ENCODE measurements at regions not wholly inside any gene's neighbourhood (a gene's known extent, or its start where the extent isn't known, plus 50 kb on each side); places are given as distances from the start of the nearest gene placed in this dataset.

DNA sequence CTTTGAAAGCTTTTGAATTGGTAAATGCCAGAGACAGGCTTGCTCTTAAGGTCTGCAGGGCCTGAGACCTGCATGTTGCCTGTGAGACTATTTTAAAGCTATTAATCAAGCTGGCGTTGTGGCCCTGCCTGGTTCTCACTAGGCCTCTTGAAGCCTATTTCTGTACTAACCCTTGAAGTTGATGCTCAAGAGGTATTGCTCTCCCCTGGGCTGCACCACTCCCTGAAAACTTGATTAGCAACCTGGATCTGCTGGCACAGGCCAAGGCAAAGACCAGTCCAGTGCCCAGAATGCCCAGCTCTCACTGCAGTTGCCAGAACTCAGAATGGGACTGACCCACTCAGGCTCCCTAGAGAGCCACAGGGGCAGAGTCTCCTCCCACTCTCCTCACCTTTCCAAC is 220.0 kb upstream of the MEOX2 start:
- no peak overlapping the region for H4K91ac ChIP-seq (ENCODE audit: insufficient read depth, low read depth, low read length)
- no peak overlapping the region for H4K5ac ChIP-seq (ENCODE audit: low read depth, low read length)
- no peaks in the 10 kb centered on the region for H3K27me3 ChIP-seq (ENCODE audit: control insufficient read depth, insufficient read depth, low read length)
- no peaks in the 10 kb centered on the region for H3K9me3 ChIP-seq (ENCODE audit: control insufficient read depth, insufficient read depth, low read length)
- H2BK20ac ChIP-seq (ENCODE audit: low read depth, low read length), result no peak overlapping the region
- no peak overlapping the region for H3K56ac ChIP-seq (ENCODE audit: extremely low read depth, insufficient read depth, low read length)
- no TSS peak for BruUV-seq (replicated peaks)
- no peak overlapping the region for H3K23ac ChIP-seq (ENCODE audit: low read depth, low read length)
- TF ChIP-seq, protein P1, sequence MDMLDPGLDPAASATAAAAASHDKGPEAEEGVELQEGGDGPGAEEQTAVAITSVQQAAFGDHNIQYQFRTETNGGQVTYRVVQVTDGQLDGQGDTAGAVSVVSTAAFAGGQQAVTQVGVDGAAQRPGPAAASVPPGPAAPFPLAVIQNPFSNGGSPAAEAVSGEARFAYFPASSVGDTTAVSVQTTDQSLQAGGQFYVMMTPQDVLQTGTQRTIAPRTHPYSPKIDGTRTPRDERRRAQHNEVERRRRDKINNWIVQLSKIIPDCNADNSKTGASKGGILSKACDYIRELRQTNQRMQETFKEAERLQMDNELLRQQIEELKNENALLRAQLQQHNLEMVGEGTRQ (IDR thresholded peaks at IDR 0.05; ENCODE audit: low read depth, low read length), result no peak
- no peak for TF ChIP-seq CHD1 (IDR thresholded peaks at IDR 0.05; ENCODE audit: low read depth, low read length)
- TF ChIP-seq, protein P2, sequence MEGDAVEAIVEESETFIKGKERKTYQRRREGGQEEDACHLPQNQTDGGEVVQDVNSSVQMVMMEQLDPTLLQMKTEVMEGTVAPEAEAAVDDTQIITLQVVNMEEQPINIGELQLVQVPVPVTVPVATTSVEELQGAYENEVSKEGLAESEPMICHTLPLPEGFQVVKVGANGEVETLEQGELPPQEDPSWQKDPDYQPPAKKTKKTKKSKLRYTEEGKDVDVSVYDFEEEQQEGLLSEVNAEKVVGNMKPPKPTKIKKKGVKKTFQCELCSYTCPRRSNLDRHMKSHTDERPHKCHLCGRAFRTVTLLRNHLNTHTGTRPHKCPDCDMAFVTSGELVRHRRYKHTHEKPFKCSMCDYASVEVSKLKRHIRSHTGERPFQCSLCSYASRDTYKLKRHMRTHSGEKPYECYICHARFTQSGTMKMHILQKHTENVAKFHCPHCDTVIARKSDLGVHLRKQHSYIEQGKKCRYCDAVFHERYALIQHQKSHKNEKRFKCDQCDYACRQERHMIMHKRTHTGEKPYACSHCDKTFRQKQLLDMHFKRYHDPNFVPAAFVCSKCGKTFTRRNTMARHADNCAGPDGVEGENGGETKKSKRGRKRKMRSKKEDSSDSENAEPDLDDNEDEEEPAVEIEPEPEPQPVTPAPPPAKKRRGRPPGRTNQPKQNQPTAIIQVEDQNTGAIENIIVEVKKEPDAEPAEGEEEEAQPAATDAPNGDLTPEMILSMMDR (conservative IDR thresholded peaks at IDR 0.05; ENCODE audit: low read depth, low read length), result no peak
- no peak for TF ChIP-seq MXI1 (IDR thresholded peaks at IDR 0.05; ENCODE audit: borderline replicate concordance, low read depth, low read length)
- no peak for TF ChIP-seq FOS (IDR thresholded peaks at IDR 0.05; ENCODE audit: low read depth, low read length)
- no peak for TF ChIP-seq SMC3 (IDR thresholded peaks at IDR 0.05; ENCODE audit: low read depth, low read length)
- TF ChIP-seq RCOR1 (IDR thresholded peaks at IDR 0.05; ENCODE audit: insufficient replicate concordance, low read length), result no peak
- TF ChIP-seq, protein P3, sequence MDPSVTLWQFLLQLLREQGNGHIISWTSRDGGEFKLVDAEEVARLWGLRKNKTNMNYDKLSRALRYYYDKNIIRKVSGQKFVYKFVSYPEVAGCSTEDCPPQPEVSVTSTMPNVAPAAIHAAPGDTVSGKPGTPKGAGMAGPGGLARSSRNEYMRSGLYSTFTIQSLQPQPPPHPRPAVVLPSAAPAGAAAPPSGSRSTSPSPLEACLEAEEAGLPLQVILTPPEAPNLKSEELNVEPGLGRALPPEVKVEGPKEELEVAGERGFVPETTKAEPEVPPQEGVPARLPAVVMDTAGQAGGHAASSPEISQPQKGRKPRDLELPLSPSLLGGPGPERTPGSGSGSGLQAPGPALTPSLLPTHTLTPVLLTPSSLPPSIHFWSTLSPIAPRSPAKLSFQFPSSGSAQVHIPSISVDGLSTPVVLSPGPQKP (IDR thresholded peaks at IDR 0.05; ENCODE audit: borderline replicate concordance, low read depth, low read length), result no peak
- TF ChIP-seq CEBPB (IDR thresholded peaks at IDR 0.05; ENCODE audit: low read depth, low read length), result no peak
- H2BK5ac ChIP-seq (ENCODE audit: low read depth, low read length, poor library complexity, severe bottlenecking), result no peak overlapping the region
- CTCF ChIA-PET, result no interaction called here
- no peaks in the 10 kb centered on the region for H3K4me1 ChIP-seq (ENCODE audit: control insufficient read depth, insufficient read depth, low read length)
- no peaks in the 10 kb centered on the region for H4K20me1 ChIP-seq (ENCODE audit: insufficient read depth, low read length)
- ATAC-seq (ENCODE audit: low read depth), result no peak
- H3K36me3 ChIP-seq (ENCODE audit: control insufficient read depth, insufficient read depth, low read length), result no peaks in the 10 kb centered on the region
- H3K14ac ChIP-seq (replicated peaks; ENCODE audit: low read depth, low read length), result no peak overlapping the region
- H2BK15ac ChIP-seq (ENCODE audit: low read depth, low read length), result no peak overlapping the region
- no peak overlapping the region for H3K18ac ChIP-seq (ENCODE audit: low read depth, low read length)
- H2AK9ac ChIP-seq (replicated peaks; ENCODE audit: low read depth, low read length, poor library complexity), result no peak overlapping the region
- in situ Hi-C loops (cut with MboI; ENCODE audit: low sequenced_read_pairs), result no loop called here
- H3K79me1 ChIP-seq (ENCODE audit: low read depth in 1 of 2, low read length in 2 of 2), result no peaks in the 10 kb centered on the region
- intact Hi-C loops (cut with micrococcal nuclease), result no loop called here
- H3K27ac ChIP-seq (ENCODE audit: insufficient read depth, low read length), result no peak overlapping the region
- DNase-seq, result no peak
- H3K9ac ChIP-seq (ENCODE audit: low read depth, low read length), result no peak overlapping the region
- dilution Hi-C loops (cut with HindIII; ENCODE audit: low sequenced_read_pairs, unreplicated experiment), result no loop called here
- no peak overlapping the region for H4K8ac ChIP-seq (ENCODE audit: low read depth in 2 of 2, low read length in 2 of 2)
- H3K4ac ChIP-seq (ENCODE audit: low read depth, low read length), result no peak overlapping the region
- POLR2A ChIA-PET (ENCODE audit: unreplicated experiment), result no interaction called here
- no peak overlapping the region for H2AK5ac ChIP-seq (ENCODE audit: low read depth, low read length)
- no peaks in the 10 kb centered on the region for H3K9me1 ChIP-seq (ENCODE audit: insufficient read depth, low read length)
- no peak overlapping the region for H2BK120ac ChIP-seq (ENCODE audit: low read depth, low read length)
- WGBS, 2 experiments (ENCODE audit: extremely low coverage in 2 of 2, insufficient read length in 1 of 2), result no CpG with 5 or more reads among the region's 1 CpG
- H3K4me2 ChIP-seq (ENCODE audit: low read depth, low read length), result no peak overlapping the region
- H2AFZ ChIP-seq (replicated peaks; ENCODE audit: low read length, poor library complexity), result no peak overlapping the region
- H3K4me3 ChIP-seq (ENCODE audit: insufficient read depth, low read depth, low read length), result no peak overlapping the region
